ENCODE measurements at regions not wholly inside any gene's neighbourhood (a gene's known extent, or its start where the extent isn't known, plus 50 kb on each side); places are given as distances from the start of the nearest gene placed in this dataset.

DNA sequence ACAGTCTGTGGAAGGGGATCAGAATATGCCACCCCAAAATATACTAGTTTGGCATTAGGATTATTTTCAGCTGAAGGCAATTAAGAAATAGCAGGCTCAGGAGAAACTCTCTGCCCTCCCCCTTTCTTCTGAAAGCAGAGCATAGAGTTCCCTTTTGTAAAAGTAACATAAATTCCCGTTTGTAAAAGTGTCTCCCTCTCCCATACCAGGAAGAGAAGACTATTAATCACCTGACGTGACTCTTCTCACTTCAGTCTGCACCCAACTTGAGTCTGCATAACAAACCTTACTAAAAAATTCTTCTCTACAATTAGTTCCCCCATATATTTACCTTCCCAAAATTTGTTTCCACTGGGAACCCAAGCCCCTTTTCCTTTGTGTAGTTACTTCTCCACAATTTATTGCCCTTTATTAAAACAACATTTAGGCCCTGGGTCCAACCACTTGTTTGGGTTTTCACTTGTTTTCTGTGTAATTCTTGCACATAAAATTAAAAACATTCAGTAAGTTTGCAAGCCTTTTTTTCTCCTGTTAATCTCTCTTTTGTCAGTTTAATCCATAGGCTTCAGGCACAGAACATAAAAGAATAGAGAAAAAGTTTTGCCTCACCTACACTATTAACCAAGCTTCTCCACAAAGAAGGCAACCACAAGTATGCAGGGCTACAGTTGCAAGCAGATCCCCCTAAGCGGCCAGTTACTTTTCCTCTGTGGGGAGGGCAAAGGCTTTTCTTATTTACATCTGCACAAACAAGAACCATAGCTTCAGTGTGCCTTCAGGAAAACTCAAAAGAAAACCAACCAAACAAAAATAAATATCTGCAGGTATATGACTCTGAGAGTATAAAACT, 73.8 kb upstream of the EPCAM start:
- TF ChIP-seq, protein P1, sequence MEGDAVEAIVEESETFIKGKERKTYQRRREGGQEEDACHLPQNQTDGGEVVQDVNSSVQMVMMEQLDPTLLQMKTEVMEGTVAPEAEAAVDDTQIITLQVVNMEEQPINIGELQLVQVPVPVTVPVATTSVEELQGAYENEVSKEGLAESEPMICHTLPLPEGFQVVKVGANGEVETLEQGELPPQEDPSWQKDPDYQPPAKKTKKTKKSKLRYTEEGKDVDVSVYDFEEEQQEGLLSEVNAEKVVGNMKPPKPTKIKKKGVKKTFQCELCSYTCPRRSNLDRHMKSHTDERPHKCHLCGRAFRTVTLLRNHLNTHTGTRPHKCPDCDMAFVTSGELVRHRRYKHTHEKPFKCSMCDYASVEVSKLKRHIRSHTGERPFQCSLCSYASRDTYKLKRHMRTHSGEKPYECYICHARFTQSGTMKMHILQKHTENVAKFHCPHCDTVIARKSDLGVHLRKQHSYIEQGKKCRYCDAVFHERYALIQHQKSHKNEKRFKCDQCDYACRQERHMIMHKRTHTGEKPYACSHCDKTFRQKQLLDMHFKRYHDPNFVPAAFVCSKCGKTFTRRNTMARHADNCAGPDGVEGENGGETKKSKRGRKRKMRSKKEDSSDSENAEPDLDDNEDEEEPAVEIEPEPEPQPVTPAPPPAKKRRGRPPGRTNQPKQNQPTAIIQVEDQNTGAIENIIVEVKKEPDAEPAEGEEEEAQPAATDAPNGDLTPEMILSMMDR (IDR thresholded peaks at IDR 0.05): no peak
- TF ChIP-seq POLR2AphosphoS5 (IDR thresholded peaks at IDR 0.05; ENCODE audit: low read depth, low read length): no peak
- TF ChIP-seq TCF7L2 (IDR thresholded peaks at IDR 0.05; ENCODE audit: low read depth, low read length): no peak
- TF ChIP-seq, protein P2, sequence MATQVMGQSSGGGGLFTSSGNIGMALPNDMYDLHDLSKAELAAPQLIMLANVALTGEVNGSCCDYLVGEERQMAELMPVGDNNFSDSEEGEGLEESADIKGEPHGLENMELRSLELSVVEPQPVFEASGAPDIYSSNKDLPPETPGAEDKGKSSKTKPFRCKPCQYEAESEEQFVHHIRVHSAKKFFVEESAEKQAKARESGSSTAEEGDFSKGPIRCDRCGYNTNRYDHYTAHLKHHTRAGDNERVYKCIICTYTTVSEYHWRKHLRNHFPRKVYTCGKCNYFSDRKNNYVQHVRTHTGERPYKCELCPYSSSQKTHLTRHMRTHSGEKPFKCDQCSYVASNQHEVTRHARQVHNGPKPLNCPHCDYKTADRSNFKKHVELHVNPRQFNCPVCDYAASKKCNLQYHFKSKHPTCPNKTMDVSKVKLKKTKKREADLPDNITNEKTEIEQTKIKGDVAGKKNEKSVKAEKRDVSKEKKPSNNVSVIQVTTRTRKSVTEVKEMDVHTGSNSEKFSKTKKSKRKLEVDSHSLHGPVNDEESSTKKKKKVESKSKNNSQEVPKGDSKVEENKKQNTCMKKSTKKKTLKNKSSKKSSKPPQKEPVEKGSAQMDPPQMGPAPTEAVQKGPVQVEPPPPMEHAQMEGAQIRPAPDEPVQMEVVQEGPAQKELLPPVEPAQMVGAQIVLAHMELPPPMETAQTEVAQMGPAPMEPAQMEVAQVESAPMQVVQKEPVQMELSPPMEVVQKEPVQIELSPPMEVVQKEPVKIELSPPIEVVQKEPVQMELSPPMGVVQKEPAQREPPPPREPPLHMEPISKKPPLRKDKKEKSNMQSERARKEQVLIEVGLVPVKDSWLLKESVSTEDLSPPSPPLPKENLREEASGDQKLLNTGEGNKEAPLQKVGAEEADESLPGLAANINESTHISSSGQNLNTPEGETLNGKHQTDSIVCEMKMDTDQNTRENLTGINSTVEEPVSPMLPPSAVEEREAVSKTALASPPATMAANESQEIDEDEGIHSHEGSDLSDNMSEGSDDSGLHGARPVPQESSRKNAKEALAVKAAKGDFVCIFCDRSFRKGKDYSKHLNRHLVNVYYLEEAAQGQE (IDR thresholded peaks at IDR 0.05; ENCODE audit: insufficient read depth in 1 of 2, low read depth in 2 of 2, low read length in 1 of 2): no peak
- no peak for TF ChIP-seq SIN3A (IDR thresholded peaks at IDR 0.05; ENCODE audit: borderline replicate concordance, insufficient read depth, low read depth, low read length)

All from Panc1 (cell line).